ENCODE measurements at regions not wholly inside any gene's neighbourhood (a gene's known extent, or its start where the extent isn't known, plus 50 kb on each side); places are given as distances from the start of the nearest gene placed in this dataset.

DNA sequence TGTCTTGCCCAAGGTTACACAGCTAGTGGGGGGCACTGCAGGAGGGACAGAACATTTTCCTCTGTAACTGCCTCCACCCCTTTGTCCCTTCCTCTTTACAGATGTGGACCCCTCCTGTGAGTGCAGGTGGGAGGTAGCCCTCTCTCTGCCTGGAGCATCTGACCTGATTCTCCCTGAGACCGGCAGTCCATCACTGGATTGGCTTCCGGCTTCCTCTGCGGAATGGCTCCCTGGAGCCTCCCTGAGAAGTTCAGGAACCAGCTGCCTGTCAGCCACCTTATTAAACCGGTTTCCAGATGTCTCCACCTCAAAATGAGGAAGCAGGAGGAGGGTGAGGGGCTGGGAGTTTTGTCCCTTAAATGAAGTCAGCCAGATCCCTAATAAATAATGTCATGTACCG, 67.3 kb upstream of the TNP1 start:
- H3K4me1 Mint-ChIP-seq, result peaks cover 42% of the 10 kb centered on the region
- DNase-seq, result no peak
- peaks cover 4% of the 10 kb centered on the region for H3K27me3 Mint-ChIP-seq (ENCODE audit: low read depth, poor library complexity)
- H3K27ac Mint-ChIP-seq, result no peak overlapping the region
- TF ChIP-seq, protein P1, sequence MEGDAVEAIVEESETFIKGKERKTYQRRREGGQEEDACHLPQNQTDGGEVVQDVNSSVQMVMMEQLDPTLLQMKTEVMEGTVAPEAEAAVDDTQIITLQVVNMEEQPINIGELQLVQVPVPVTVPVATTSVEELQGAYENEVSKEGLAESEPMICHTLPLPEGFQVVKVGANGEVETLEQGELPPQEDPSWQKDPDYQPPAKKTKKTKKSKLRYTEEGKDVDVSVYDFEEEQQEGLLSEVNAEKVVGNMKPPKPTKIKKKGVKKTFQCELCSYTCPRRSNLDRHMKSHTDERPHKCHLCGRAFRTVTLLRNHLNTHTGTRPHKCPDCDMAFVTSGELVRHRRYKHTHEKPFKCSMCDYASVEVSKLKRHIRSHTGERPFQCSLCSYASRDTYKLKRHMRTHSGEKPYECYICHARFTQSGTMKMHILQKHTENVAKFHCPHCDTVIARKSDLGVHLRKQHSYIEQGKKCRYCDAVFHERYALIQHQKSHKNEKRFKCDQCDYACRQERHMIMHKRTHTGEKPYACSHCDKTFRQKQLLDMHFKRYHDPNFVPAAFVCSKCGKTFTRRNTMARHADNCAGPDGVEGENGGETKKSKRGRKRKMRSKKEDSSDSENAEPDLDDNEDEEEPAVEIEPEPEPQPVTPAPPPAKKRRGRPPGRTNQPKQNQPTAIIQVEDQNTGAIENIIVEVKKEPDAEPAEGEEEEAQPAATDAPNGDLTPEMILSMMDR (IDR thresholded peaks at IDR 0.05), result no peak
- H3K4me3 Mint-ChIP-seq, result peak overlapping the region; percentile 8
- H3K9me3 Mint-ChIP-seq, result peaks cover 3% of the 10 kb centered on the region
- H3K36me3 Mint-ChIP-seq (ENCODE audit: low read depth), result no peaks in the 10 kb centered on the region

DNA sequence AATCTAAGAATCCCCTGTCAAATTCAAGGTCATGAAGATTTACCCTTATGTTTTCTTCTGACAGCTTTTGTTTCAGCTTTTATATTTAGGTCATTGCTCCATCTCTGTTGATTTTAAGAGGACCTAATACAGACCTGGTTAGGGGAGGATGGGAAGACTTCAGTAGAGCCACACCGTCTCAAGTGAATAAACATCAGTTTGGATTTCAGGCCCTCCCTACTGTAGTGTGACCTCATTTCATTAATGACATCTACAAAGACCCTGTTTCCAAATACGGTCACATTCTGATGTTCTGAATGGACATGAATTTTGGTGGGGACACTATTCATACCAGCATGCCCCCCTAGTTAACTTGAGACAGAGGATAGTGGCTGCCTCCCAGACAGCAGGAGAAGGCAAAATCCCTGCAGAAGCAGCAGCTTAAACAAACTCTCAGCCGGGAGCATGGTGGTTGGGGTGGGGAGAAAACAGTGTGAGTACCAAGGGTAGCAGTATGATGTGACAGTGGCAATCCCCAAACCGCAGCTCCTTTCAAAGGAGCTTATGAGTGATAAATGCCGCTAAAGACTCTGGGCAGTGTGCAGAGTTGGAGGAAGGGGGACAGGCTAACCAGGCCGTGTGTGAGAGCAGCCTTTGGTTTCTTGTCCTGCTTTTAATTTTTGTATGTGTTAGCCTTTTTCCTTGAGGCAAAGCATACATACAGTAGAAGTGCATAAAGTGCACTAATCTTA, 65.9 kb upstream of the TNP1 start:
- Mint-ChIP-seq H3K4me3 (peak overlapping the region; percentile 5), H3K27me3 (ENCODE audit: low read depth, poor library complexity) (peaks cover 4% of the 10 kb centered on the region), H3K27ac (peak overlapping the region; percentile 75), H3K4me1 (peaks cover 51% of the 10 kb centered on the region), H3K36me3 (ENCODE audit: low read depth) (no peaks in the 10 kb centered on the region), H3K9me3 (peaks cover 3% of the 10 kb centered on the region)
- DNase-seq, result no peak
- TF ChIP-seq, protein P1 (IDR thresholded peaks at IDR 0.05), result no peak

DNA sequence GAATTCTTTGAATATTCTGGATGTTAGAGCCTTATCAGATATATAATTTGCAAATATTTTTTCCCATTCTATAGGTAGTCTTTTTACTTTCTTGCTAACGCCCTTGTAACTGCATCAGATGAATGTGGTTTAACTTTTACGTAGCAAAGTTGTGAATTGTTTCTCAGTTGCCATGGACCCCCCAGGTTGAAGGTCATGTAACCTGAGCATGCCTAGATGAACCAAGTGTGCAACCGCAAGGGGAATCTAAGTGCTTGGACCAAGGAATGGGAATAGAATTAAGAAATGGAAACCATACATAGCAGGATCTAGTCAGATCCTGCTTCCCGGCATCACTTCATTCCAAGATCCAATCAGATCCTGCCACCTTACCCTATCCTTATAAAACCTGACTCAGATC, 65.1 kb upstream of the TNP1 start:
- peak overlapping the region; percentile 89 for H3K27ac Mint-ChIP-seq
- H3K4me3 Mint-ChIP-seq, result no peak overlapping the region
- H3K36me3 Mint-ChIP-seq (ENCODE audit: low read depth), result no peaks in the 10 kb centered on the region
- H3K27me3 Mint-ChIP-seq (ENCODE audit: low read depth, poor library complexity), result peaks cover 4% of the 10 kb centered on the region
- H3K4me1 Mint-ChIP-seq, result peaks cover 55% of the 10 kb centered on the region
- TF ChIP-seq, protein P1 (IDR thresholded peaks at IDR 0.05), result no peak
- DNase-seq, result peak; percentile 38
- H3K9me3 Mint-ChIP-seq, result peaks cover 3% of the 10 kb centered on the region

DNA sequence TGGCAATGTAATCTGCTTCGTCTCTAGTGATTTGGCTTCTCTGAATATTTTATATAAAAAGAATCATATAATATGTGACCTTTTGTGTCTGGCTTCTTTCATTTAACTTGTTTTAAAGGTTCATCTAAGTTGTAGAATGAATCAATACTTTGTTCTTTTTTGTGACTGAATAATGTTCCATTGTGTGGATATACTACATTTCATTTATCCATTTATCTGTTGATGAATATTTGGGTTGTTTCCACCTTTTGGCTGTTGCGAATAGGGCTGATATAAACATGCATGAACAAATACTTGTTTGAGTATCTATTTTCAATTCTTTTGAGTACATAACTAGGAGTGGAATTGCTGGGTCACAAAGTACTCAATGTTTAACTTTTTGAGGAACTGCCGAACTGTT, 63.8 kb upstream of the TNP1 start:
- H3K36me3 Mint-ChIP-seq (ENCODE audit: low read depth), result no peaks in the 10 kb centered on the region
- H3K4me1 Mint-ChIP-seq, result peaks cover 56% of the 10 kb centered on the region
- no peak overlapping the region for H3K4me3 Mint-ChIP-seq
- peaks cover 4% of the 10 kb centered on the region for H3K27me3 Mint-ChIP-seq (ENCODE audit: low read depth, poor library complexity)
- H3K9me3 Mint-ChIP-seq, result no peaks in the 10 kb centered on the region
- no peak overlapping the region for H3K27ac Mint-ChIP-seq
- DNase-seq, result no peak
- TF ChIP-seq, protein P1 (IDR thresholded peaks at IDR 0.05), result no peak

DNA sequence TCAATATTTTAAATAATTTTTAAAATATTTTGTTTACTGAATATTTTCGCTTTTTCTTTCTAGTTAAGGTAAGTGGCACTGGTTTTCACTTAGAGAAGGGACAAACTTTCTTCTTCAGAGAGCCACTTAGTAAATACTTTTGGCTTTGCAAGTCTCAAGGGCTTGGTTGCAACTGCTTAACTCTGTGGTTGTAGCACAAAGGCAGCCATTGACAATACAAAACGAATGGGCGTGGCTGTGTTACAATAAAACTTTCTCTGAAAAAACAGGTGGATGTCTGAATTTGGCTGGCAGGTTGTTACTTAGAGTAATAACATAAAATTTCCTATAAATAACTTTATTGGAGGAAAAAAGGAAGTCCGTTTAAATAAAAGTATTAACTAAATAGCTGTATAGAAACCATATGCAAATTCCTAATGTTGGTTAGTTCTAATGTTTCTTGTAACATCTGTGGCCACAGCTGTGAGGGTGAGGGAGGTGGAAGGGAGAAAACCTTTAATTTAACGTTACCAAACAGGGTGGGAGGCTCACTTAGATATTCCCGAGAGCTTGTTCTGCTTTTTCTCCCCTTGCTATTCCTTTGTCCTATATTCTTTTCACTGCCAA, 62.4 kb upstream of the TNP1 start:
- H3K27ac Mint-ChIP-seq, result no peak overlapping the region
- no peaks in the 10 kb centered on the region for H3K9me3 Mint-ChIP-seq
- no peak for DNase-seq
- no peaks in the 10 kb centered on the region for H3K36me3 Mint-ChIP-seq (ENCODE audit: low read depth)
- H3K4me3 Mint-ChIP-seq, result no peak overlapping the region
- peaks cover 1% of the 10 kb centered on the region for H3K27me3 Mint-ChIP-seq (ENCODE audit: low read depth, poor library complexity)
- TF ChIP-seq, protein P1 (IDR thresholded peaks at IDR 0.05), result no peak
- peaks cover 65% of the 10 kb centered on the region for H3K4me1 Mint-ChIP-seq

All from nephron progenitor cell (in vitro differentiated cells).